Fibroblast of peridontal ligament (primary cell): ENCODE measurements at regions not wholly inside any gene's neighbourhood (a gene's known extent, or its start where the extent isn't known, plus 50 kb on each side); places are given as distances from the start of the nearest gene placed in this dataset.

Experiments used
- DNase-seq: peaks from one replicate; pipeline ENCODE4 v3.0.0-alpha.2; 2010; ENCODE audit errors: extremely low read depth

GRCh38 chr9:19511694-19512093, 102.9 kb downstream of the ACER2 start:
- DNase-seq = no peak

DNA sequence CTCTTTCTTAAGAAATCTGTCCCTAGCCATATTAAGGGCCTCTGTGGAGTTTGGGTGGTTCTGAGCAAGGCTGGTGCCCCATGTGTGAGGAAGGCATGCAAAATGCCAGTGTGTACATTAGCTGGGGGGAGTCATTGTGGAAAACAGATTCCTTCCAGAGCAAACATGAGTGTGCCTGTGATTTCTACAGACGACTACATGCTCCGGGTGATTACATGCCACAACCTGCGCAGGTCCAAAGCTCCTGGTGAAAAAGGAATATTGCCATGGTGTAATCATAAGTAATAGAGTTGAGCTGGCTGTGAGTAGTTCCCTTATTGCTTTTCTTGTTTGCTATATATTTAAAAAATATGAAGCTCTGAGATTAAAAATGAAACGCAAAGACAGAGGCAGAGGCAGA, 102.1 kb downstream of the ACER2 start:
- no peak for DNase-seq
